Endothelial cell of umbilical vein (primary cell): ENCODE measurements at regions not wholly inside any gene's neighbourhood (a gene's known extent, or its start where the extent isn't known, plus 50 kb on each side); places are given as distances from the start of the nearest gene placed in this dataset.

Source experiments
- BruUV-seq: library from RNA; stranded (reverse); fragments of 400-500 nt; replicated peaks from 2 replicates; lab custom pipeline; 2021; lab: Mats Ljungman, UMichigan
- CTCF ChIA-PET: fragments of 300-600, 350-600 bp; sonication (Branson Sonifier 250); formaldehyde crosslinking; loops from one replicate; lab custom pipeline; 2021; ENCODE audit warnings: antibody characterized with exemption, inconsistent platforms; lab: Charles Lee
- POLR2A ChIA-PET: fragments of 300-600, 350-600 bp; sonication (Branson Sonifier 250); formaldehyde crosslinking; loops from one replicate; lab custom pipeline; 2021; ENCODE audit warnings: antibody characterized with exemption, inconsistent platforms; lab: Charles Lee
- DNase-seq: peaks from one replicate; pipeline ENCODE4 v3.0.0-alpha.2; 2011; ENCODE audit warnings: low read depth, low spot score
- FAIRE-seq: peaks from 2 replicates; lab custom pipeline; 2011; peaks lifted over from hg19 to GRCh38; lab: Jason Lieb, UNC
- H2AFZ ChIP-seq: 2 replicates; pipeline ENCODE4 v1.6.0; 2012; ENCODE audit warnings: low read depth, low read length, control low read depth, inconsistent platforms
- H3K27ac ChIP-seq: 2 replicates; pipeline ENCODE4 v1.5.1; 2011; ENCODE audit warnings: low read depth, mild to moderate bottlenecking, control low read depth, low read length, moderate library complexity; ENCODE audit not compliant: insufficient read depth
- H3K27me3 ChIP-seq, 2 experiments: 2 replicates each; pipeline versions ENCODE4 v1.6.0 to v1.6.1; 2011; ENCODE audit warnings: low read length in 2 of 2, mixed read lengths in 1 of 2; ENCODE audit not compliant: control insufficient read depth in 2 of 2, insufficient read depth in 2 of 2
- H3K36me3 ChIP-seq, 2 experiments: 2 replicates in 1 of 2; 3 replicates in 1 of 2; pipeline ENCODE4 v1.5.1; 2011; ENCODE audit warnings: low read length in 2 of 2, mild to moderate bottlenecking in 1 of 2, moderate library complexity in 1 of 2; ENCODE audit not compliant: control insufficient read depth in 2 of 2, insufficient read depth in 2 of 2; ENCODE audit errors: extremely low read depth in 1 of 2
- H3K4me1 ChIP-seq: 3 replicates; pipeline ENCODE4 v1.5.1; 2011; ENCODE audit warnings: mild to moderate bottlenecking, low read length; ENCODE audit not compliant: control insufficient read depth, insufficient read depth; ENCODE audit errors: extremely low read depth
- H3K4me2 ChIP-seq: 2 replicates; pipeline ENCODE4 v1.6.1; 2011; ENCODE audit warnings: low read length, control low read depth, mixed read lengths; ENCODE audit not compliant: insufficient read depth
- H3K4me3 ChIP-seq, 3 experiments: fragments of 200-600 bp in 1 of 3; sonication (generic), shearing (Covaris generic) in 1 of 3; replicated peaks in 1 of 3; 2 replicates each; pipeline ENCODE4 v1.5.1; 2011 to 2016; ENCODE audit warnings: control low read depth in 3 of 3, low read length in 3 of 3, mild to moderate bottlenecking in 2 of 3, inconsistent platforms in 1 of 3, low read depth in 1 of 3, moderate library complexity in 1 of 3; ENCODE audit not compliant: insufficient read depth in 1 of 3
- H3K79me2 ChIP-seq: 2 replicates; pipeline ENCODE4 v1.6.0; 2012; ENCODE audit warnings: low read length, inconsistent platforms; ENCODE audit not compliant: control insufficient read depth, insufficient read depth
- H3K9ac ChIP-seq: replicated peaks from 2 replicates; pipeline ENCODE3; 2011; ENCODE audit warnings: low read length, control low read depth; ENCODE audit not compliant: insufficient read depth; ENCODE audit errors: extremely low read depth
- H3K9me1 ChIP-seq: replicated peaks from 3 replicates; pipeline ENCODE4 v1.6.0; 2011; ENCODE audit warnings: mild to moderate bottlenecking, low read length; ENCODE audit not compliant: control insufficient read depth, insufficient read depth; ENCODE audit errors: extremely low read depth
- H3K9me3 ChIP-seq: replicated peaks from 2 replicates; pipeline ENCODE4 v1.5.1; 2012; ENCODE audit warnings: low read length, inconsistent platforms; ENCODE audit not compliant: control insufficient read depth, insufficient read depth
- H4K20me1 ChIP-seq: replicated peaks from 2 replicates; pipeline ENCODE3; 2011; ENCODE audit warnings: mild to moderate bottlenecking, low read length; ENCODE audit not compliant: control insufficient read depth, insufficient read depth; ENCODE audit errors: extremely low read depth
- EZH2 ChIP-seq: IDR thresholded peaks from 2 replicates; pipeline ENCODE4 v1.6.1; 2012; ENCODE audit warnings: borderline replicate concordance, low read depth, mild to moderate bottlenecking, moderate library complexity, low read length, inconsistent platforms; ENCODE audit not compliant: severe bottlenecking
- FOS ChIP-seq: IDR thresholded peaks from 2 replicates; pipeline ENCODE4 v1.6.1; 2011; ENCODE audit warnings: mild to moderate bottlenecking, low read length, moderate library complexity, borderline replicate concordance; ENCODE audit not compliant: insufficient read depth
- GATA2 ChIP-seq: IDR thresholded peaks from 2 replicates; pipeline ENCODE4 v1.7.0; 2011; ENCODE audit warnings: low read depth, mild to moderate bottlenecking, moderate library complexity, mixed read lengths, low read length; ENCODE audit not compliant: insufficient read length, insufficient read depth
- JUN ChIP-seq: IDR thresholded peaks from 2 replicates; pipeline ENCODE4 v1.6.1; 2011; ENCODE audit warnings: borderline replicate concordance, low read depth; ENCODE audit not compliant: insufficient read length, insufficient read depth
- MYC ChIP-seq: IDR thresholded peaks from one replicate; pipeline ENCODE4 v1.6.1; 2011; ENCODE audit warnings: mild to moderate bottlenecking, low read depth, low read length
- POLR2A ChIP-seq: IDR thresholded peaks from 2 replicates; pipeline ENCODE4 v1.6.1; 2012; ENCODE audit warnings: low read depth, mild to moderate bottlenecking, control low read depth, low read length
- POLR2AphosphoS5 ChIP-seq: IDR thresholded peaks from 2 replicates; pipeline ENCODE4 v1.6.1; 2012; ENCODE audit warnings: low read depth, mild to moderate bottlenecking, control low read depth, low read length, moderate library complexity; ENCODE audit not compliant: insufficient read depth
- dilution Hi-C: fragments of 300-500 bp; cut with MboI; formaldehyde crosslinking; loops from one replicate; pipeline ENCODE4 v1.15.0; 2019; ENCODE audit warnings: low sequenced_read_pairs; ENCODE audit not compliant: extremely low pct_ligation_motif_present
- intact Hi-C: fragments of 100-400 bp; cut with micrococcal nuclease; formaldehyde crosslinking; loops from one replicate; pipeline ENCODE4 v1.10.0; 2022
- TF ChIP-seq, protein P1 (sequence below), 2 donors: IDR thresholded peaks; 1 replicate in 1 of 2; 2 replicates in 1 of 2; pipeline ENCODE4 v1.5.1; 2011; ENCODE audit warnings: low read length in 2 of 2, mild to moderate bottlenecking in 2 of 2, moderate library complexity in 2 of 2, control low read depth in 1 of 2, inconsistent platforms in 1 of 2, low read depth in 1 of 2; ENCODE audit not compliant: insufficient read depth in 1 of 2; ENCODE audit errors: extremely low read depth in 1 of 2
- TF ChIP-seq, protein P2 (sequence below): IDR thresholded peaks from 2 replicates; pipeline ENCODE4 v1.6.1; 2011; ENCODE audit not compliant: insufficient read depth, insufficient read length

DNA sequence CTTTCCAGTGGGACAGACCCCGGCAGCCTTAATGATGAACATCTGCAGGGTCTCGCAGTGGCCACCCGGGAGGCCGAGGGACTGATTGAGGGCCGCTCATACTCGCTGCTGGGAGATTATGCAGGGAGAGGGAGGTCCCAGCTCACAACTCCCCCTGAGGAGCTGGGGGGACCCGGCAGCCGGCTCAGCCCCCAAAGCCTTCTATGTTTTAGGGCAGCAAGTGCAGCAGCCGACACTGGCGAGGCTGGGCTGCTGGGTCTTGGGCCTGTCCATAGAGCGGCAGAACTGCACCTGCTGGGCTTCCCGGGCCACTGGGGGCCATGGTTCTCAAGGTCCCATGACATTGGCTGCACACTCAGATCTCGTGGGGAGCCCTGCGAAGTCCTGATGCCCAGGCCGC, 110.7 kb downstream of the RFLNA start:
- no peak for FAIRE-seq
- DNase-seq: no peak
- dilution Hi-C loops (no loop called here), intact Hi-C loops (no loop called here)
- no TSS peak for BruUV-seq
- TF ChIP-seq JUN (no peak), GATA2 (no peak), POLR2A (no peak), FOS (no peak), EZH2 (no peak), MYC (no peak), POLR2AphosphoS5 (no peak)
- TF ChIP-seq, protein P1, sequence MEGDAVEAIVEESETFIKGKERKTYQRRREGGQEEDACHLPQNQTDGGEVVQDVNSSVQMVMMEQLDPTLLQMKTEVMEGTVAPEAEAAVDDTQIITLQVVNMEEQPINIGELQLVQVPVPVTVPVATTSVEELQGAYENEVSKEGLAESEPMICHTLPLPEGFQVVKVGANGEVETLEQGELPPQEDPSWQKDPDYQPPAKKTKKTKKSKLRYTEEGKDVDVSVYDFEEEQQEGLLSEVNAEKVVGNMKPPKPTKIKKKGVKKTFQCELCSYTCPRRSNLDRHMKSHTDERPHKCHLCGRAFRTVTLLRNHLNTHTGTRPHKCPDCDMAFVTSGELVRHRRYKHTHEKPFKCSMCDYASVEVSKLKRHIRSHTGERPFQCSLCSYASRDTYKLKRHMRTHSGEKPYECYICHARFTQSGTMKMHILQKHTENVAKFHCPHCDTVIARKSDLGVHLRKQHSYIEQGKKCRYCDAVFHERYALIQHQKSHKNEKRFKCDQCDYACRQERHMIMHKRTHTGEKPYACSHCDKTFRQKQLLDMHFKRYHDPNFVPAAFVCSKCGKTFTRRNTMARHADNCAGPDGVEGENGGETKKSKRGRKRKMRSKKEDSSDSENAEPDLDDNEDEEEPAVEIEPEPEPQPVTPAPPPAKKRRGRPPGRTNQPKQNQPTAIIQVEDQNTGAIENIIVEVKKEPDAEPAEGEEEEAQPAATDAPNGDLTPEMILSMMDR (IDR thresholded peaks at IDR 0.05; ENCODE audit: extremely low read depth in 1 of 2, insufficient read depth in 1 of 2, low read depth in 1 of 2, low read length in 2 of 2): no peak
- TF ChIP-seq, protein P2, sequence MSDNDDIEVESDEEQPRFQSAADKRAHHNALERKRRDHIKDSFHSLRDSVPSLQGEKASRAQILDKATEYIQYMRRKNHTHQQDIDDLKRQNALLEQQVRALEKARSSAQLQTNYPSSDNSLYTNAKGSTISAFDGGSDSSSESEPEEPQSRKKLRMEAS: no peak
- H3K9me3 ChIP-seq: no peaks in the 10 kb centered on the region
- no peak overlapping the region for H3K27ac ChIP-seq
- peaks cover 4% of the 10 kb centered on the region for H3K4me1 ChIP-seq
- POLR2A ChIA-PET: no interaction called here
- H3K9ac ChIP-seq: no peak overlapping the region
- H3K4me3 ChIP-seq: no peak overlapping the region
- no peak overlapping the region for H3K4me2 ChIP-seq
- H3K79me2 ChIP-seq: no peaks in the 10 kb centered on the region
- peaks cover 0 to 13% of the 10 kb centered on the region in 2 experiments for H3K36me3 ChIP-seq
- H3K9me1 ChIP-seq: no peaks in the 10 kb centered on the region
- CTCF ChIA-PET: no interaction called here
- H2AFZ ChIP-seq: no peak overlapping the region
- no peaks in the 10 kb centered on the region for H4K20me1 ChIP-seq
- H3K27me3 ChIP-seq: no peaks in the 10 kb centered on the region
